Activated CD4-positive, alpha-beta T cell treated with anti-CD3 and anti-CD28 coated beads, Interleukin-2, Interleukin-4, amounts not matched to agents 100 ng/mL and 50 ng/mL, durations not matched to agents 16 hours and 8 hours (primary cell): ENCODE measurements at regions not wholly inside any gene's neighbourhood (a gene's known extent, or its start where the extent isn't known, plus 50 kb on each side); places are given as distances from the start of the nearest gene placed in this dataset.

ENCODE experiments used
- DNase-seq: peaks from one replicate; pipeline ENCODE4 v3.0.0-alpha.2; 2020; ENCODE audit warnings: low spot score

DNA sequence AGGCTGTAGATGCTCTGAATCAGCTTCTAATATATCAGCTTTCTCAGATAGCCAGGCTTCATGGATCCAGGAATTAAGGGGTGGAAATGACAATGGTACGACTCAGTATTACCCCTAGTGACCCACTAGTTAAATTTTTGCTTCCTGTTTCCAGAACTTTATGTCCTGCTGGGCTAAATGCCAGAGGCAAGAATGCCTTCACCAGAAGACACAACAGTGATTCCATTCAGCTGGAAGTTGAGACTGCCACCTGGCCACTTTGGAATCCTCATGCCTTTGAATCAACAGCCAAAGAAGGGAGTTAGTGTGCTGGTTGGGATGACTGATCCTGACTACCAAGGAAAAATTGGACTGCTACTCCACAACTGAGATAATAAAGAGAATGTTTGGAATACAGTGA is 239.1 kb downstream of the ASXL3 start:
- DNase-seq = no peak

GRCh38 chr18:33814546-33814945 is 236.5 kb downstream of the ASXL3 start:
- no peak for DNase-seq

- DNase-seq = no peak
Measured at GRCh38 chr18:33812186-33812585, 234.2 kb downstream of the ASXL3 start.

DNA sequence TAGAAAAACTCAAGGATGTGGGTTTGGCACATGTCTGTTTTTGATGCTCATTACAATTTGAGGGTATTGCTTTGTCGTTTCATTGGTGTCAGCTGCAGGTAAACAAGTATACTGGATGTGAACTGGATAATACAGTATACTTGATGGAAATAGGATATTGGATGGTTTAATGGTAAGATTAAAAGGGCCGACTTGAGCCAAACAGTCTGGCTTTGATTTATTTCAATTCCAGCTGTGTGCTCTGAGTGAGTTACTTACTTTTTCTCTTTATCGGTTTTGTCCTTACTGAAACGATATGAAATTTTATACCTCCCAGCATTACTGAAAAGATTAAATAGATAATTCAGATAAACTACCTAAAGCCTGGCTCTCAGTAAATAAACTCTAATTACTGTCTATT is 227.6 kb downstream of the ASXL3 start:
- DNase-seq = no peak

GRCh38 chr18:33804258-33804657 is 226.2 kb downstream of the ASXL3 start:
- DNase-seq = no peak

DNA sequence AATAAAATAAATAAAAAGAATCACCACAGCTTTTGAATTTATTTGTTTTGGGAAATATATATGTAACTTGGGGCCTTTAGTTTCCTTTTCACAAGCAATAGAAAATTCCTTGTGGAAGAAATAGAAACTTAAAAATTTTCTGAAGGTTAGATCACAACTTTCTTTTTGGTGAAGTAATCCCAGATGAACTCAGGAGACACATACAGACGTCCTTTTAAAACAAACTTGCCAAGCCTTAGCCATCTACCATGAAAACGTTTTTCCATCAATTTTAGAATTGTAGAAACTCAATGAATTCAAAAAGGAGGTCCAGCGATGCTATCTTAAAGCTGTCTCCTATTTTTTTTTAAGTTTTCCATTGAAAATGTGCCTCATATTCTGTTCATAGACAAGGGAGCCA is 225.6 kb downstream of the ASXL3 start:
- no peak for DNase-seq

DNA sequence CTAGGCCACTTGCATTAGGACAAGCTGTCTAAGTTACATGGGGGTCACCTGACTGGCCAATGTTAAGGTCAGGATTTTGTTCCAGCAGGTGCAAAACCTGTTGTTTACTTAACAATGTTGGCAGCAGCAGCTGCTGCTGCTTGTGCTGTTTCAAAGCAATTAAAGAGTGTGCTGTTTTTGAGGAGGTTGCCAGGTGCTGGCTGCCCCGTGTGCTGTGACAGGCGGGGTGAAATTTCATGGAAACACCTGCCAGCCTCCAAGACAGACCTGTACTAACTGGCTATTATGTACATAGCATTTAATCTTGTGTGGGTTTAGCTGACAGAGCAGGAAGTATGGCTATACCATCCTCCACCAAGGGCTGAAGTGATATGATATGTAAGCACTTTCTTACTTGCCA is 224.9 kb downstream of the ASXL3 start:
- DNase-seq = no peak
